Karpas-422 (cell line): ENCODE measurements at regions not wholly inside any gene's neighbourhood (a gene's known extent, or its start where the extent isn't known, plus 50 kb on each side); places are given as distances from the start of the nearest gene placed in this dataset.
"Not testable (repeated sequence)": the region's sequence is repeated elsewhere in the genome, so short reads cannot be mapped to it uniquely, and the experiment has no call there.

Experiments used
- DNase-seq: peaks from one replicate; pipeline ENCODE4 v3.0.0-alpha.2; 2015
- H2AFZ ChIP-seq: fragments of 200-600 bp; sonication (generic); 2 replicates; pipeline ENCODE4 v1.6.1; 2014; ENCODE audit warnings: antibody characterized with exemption, low read length, mixed read lengths
- H3K27ac ChIP-seq: fragments of 200-600 bp; sonication (generic); 2 replicates; pipeline ENCODE4 v1.5.1; 2014; ENCODE audit warnings: mild to moderate bottlenecking, low read length, moderate library complexity
- H3K27me3 ChIP-seq: fragments of 200-600 bp; sonication (generic); 2 replicates; pipeline ENCODE4 v1.6.1; 2014; ENCODE audit warnings: low read length, mixed read lengths
- H3K36me3 ChIP-seq: fragments of 200-600 bp; sonication (generic); 2 replicates; pipeline ENCODE4 v1.6.1; 2014; ENCODE audit warnings: low read length, mixed read lengths; ENCODE audit not compliant: insufficient read depth
- H3K4me1 ChIP-seq: fragments of 200-600 bp; sonication (generic); 2 replicates; pipeline ENCODE4 v1.6.1; 2014; ENCODE audit warnings: mild to moderate bottlenecking, low read length, mixed read lengths
- H3K4me2 ChIP-seq: fragments of 200-600 bp; sonication (generic); 2 replicates; pipeline ENCODE4 v1.6.1; 2014; ENCODE audit warnings: low read length, low read depth, mild to moderate bottlenecking; ENCODE audit not compliant: poor library complexity, severe bottlenecking
- H3K4me3 ChIP-seq: fragments of 200-600 bp; sonication (generic); 2 replicates; pipeline ENCODE4 v1.5.1; 2014; ENCODE audit warnings: mild to moderate bottlenecking, antibody characterized with exemption, low read length, mixed read lengths
- H3K79me2 ChIP-seq: fragments of 200-600 bp; sonication (generic); 2 replicates; pipeline ENCODE4 v1.6.1; 2014; ENCODE audit warnings: mild to moderate bottlenecking, low read length, mixed read lengths
- H3K9ac ChIP-seq: fragments of 200-600 bp; sonication (generic); 2 replicates; pipeline ENCODE4 v1.6.0; 2014; ENCODE audit warnings: low read length
- H3K9me2 ChIP-seq: fragments of 200-600 bp; sonication (generic), shearing (Covaris generic); replicated peaks from 2 replicates; pipeline ENCODE4 v1.6.0; 2014; ENCODE audit warnings: mild to moderate bottlenecking, low read length, moderate library complexity; ENCODE audit not compliant: insufficient read depth
- H3K9me3 ChIP-seq: fragments of 300-700, 200-600 bp; sonication (generic); 2 replicates; pipeline ENCODE4 v1.6.1; 2014; ENCODE audit warnings: low read length, mixed read lengths
- H4K20me1 ChIP-seq: fragments of 200-600 bp; sonication (generic); 2 replicates; pipeline ENCODE4 v1.6.1; 2014; ENCODE audit warnings: mild to moderate bottlenecking, antibody characterized with exemption, low read length, low read depth; ENCODE audit not compliant: insufficient read depth

DNA sequence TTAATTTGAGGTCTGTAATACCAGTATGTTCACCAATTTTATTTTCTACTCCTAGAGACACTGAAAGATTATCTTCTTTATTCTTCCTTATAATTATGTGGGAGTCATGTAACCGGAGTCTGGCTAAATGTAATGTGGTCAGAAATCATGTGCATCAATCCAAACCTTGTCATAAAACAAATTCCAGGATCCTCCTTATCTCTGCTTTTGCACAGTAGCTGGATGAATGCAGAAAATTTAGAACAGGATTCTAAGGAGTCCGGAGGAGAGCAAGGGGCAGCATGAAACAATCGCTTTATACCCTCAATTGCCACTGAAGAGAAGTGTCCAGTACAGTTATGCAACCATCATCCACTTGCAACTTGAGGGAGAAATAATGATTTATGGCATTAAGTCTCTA, 2674.7 kb upstream of the PCDH20 start:
- no peaks in the 10 kb centered on the region for H3K79me2 ChIP-seq
- DNase-seq: no peak
- no peaks in the 10 kb centered on the region for H4K20me1 ChIP-seq
- H3K9me2 ChIP-seq: no peaks in the 10 kb centered on the region
- no peaks in the 10 kb centered on the region for H3K4me1 ChIP-seq
- H2AFZ ChIP-seq: no peak overlapping the region
- no peak overlapping the region for H3K27ac ChIP-seq
- no peaks in the 10 kb centered on the region for H3K9me3 ChIP-seq
- no peak overlapping the region for H3K4me2 ChIP-seq
- H3K9ac ChIP-seq: no peak overlapping the region
- no peaks in the 10 kb centered on the region for H3K36me3 ChIP-seq
- no peak overlapping the region for H3K4me3 ChIP-seq
- H3K27me3 ChIP-seq: no peaks in the 10 kb centered on the region

DNA sequence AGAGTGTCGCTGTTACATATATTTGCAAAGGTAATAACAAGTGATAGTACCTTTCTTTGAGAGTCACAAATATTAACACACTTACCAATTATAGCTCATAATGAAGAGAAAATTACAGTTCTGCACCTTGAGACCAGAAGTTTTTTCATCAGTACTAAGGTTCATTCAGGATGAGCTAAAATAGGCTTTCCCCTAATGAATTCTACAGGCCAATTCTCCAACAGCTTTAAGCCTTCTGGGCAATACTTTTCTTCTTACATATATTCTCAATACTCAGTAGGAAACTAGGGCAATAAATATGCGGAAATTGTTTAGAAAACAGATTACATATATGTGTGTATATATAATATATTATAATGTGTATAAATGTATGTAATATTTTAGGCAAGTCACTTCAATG, 2672.8 kb upstream of the PCDH20 start:
- no peak overlapping the region for H3K27ac ChIP-seq
- H4K20me1 ChIP-seq: no peaks in the 10 kb centered on the region
- no peaks in the 10 kb centered on the region for H3K79me2 ChIP-seq
- no peak overlapping the region for H3K9ac ChIP-seq
- no peaks in the 10 kb centered on the region for H3K27me3 ChIP-seq
- DNase-seq: no peak
- H3K4me2 ChIP-seq: no peak overlapping the region
- no peak overlapping the region for H2AFZ ChIP-seq
- H3K4me1 ChIP-seq: no peaks in the 10 kb centered on the region
- no peaks in the 10 kb centered on the region for H3K36me3 ChIP-seq
- H3K4me3 ChIP-seq: no peak overlapping the region
- H3K9me2 ChIP-seq: no peaks in the 10 kb centered on the region
- H3K9me3 ChIP-seq: no peaks in the 10 kb centered on the region

DNA sequence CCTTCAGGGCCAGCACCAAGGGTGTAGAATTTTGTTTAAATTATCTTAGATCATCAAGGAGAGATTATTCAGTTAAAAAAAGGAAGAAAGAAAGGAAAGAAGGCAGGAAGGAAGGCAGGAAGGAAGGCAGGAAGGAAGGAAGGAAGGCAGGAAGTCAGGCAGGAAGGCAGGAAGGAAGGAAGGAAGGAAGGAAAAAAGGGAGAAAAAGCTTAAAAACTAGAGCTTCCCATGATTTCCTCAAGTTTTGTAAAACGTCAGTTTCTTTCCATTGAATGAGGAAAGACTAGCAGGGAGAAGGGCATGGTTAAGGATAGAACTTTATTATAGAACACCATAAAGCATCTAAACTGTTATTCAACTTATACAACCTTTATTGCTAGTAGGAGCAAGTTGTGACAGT, 2672.0 kb upstream of the PCDH20 start:
- Histone ChIP-seq H3K27ac (no peak overlapping the region), H3K9ac (no peak overlapping the region), H2AFZ (no peak overlapping the region), H3K27me3 (no peaks in the 10 kb centered on the region), H3K4me2 (no peak overlapping the region), H3K9me3 (no peaks in the 10 kb centered on the region), H3K36me3 (no peaks in the 10 kb centered on the region), H3K4me1 (no peaks in the 10 kb centered on the region), H3K9me2 (no peaks in the 10 kb centered on the region), H3K79me2 (no peaks in the 10 kb centered on the region), H3K4me3 (no peak overlapping the region), H4K20me1 (no peaks in the 10 kb centered on the region)
- no peak for DNase-seq

DNA sequence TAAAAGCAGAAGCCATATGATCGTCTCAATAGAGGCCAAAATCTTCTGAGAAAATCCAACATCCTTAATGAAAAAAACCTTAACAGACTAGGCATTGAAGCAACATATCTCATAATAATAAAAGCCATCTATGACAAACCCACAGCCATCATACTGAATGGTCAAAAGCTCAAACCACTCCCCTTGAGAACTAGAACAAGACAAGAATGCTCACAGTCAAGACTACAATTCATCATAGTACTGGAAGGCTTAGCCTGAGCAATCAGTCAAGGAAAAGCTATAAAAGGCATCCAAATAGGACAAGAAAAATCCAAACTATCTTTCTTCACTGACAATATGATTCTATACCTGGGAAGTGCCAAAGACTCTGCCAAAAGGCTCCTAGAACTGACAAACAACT, 2668.2 kb upstream of the PCDH20 start:
- H3K4me3 ChIP-seq: no peak overlapping the region
- H3K4me2 ChIP-seq: no peak overlapping the region
- H3K9ac ChIP-seq: no peak overlapping the region
- DNase-seq: no peak
- no peaks in the 10 kb centered on the region for H3K79me2 ChIP-seq
- H2AFZ ChIP-seq: no peak overlapping the region
- no peaks in the 10 kb centered on the region; the same call in 1 of the 2 replicates for H3K4me1 ChIP-seq
- no peaks in the 10 kb centered on the region for H3K27me3 ChIP-seq
- H3K9me2 ChIP-seq: no peaks in the 10 kb centered on the region
- H3K27ac ChIP-seq: no peak overlapping the region
- H3K9me3 ChIP-seq: no peaks in the 10 kb centered on the region
- H3K36me3 ChIP-seq: no peaks in the 10 kb centered on the region
- H4K20me1 ChIP-seq: no peaks in the 10 kb centered on the region

DNA sequence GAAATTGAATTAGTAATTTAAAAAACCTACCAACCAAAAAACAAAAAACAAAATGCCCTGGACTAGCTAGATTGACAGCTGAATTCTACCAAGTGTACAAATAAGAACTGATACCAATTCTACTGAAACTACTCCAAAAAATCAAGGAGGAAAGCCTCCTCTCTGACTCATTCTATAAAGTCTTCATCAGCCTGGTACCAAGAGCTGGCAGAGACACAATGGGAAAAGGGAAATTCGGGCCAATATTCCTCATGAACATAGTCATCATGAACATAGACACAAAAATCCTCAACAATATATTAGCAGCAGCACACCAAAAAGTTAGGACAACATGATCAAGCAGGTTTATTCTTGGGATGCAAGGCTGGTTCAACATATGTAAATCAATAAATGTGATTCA, 2667.7 kb upstream of the PCDH20 start:
- Histone ChIP-seq H3K4me3 (no peak overlapping the region), H4K20me1 (no peaks in the 10 kb centered on the region), H3K4me2 (no peak overlapping the region), H3K79me2 (no peaks in the 10 kb centered on the region), H3K36me3 (no peaks in the 10 kb centered on the region), H3K27ac (no peak overlapping the region), H3K9ac (no peak overlapping the region), H3K9me2 (no peaks in the 10 kb centered on the region), H3K9me3 (no peaks in the 10 kb centered on the region), H2AFZ (no peak overlapping the region), H3K4me1 (no peaks in the 10 kb centered on the region; the same call in 1 of the 2 replicates), H3K27me3 (no peaks in the 10 kb centered on the region)
- no peak for DNase-seq

DNA sequence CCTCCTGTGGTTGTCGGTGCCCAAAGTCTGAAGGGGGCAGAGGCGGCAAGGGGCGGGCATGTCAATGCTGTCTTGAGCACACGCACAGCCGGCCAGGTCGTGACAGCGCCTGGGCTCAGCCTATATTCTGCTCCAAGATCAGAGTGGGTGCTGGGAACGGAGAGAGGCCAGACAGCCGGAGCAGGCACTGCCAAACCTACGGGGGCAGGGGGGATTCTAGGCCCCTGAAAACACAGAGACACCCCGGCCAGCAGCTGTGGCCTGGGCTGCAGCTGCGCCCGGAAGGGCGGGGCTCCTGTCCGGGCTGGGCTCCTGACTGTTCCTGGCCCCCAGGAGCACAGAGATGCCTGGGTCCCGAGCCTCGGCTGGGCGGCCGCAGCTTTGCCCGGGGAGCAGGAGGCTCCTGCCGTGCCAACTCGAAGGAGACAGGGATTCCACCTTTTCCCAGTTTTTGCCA, 2662.9 kb upstream of the PCDH20 start:
- no peak overlapping the region for H2AFZ ChIP-seq
- H3K79me2 ChIP-seq: peaks cover 15% of the 10 kb centered on the region
- DNase-seq: no peak
- no peaks in the 10 kb centered on the region for H3K9me3 ChIP-seq
- no peaks in the 10 kb centered on the region for H3K36me3 ChIP-seq
- H4K20me1 ChIP-seq: no peaks in the 10 kb centered on the region
- H3K27me3 ChIP-seq: no peaks in the 10 kb centered on the region
- H3K4me2 ChIP-seq: no peak overlapping the region
- H3K4me1 ChIP-seq: peaks cover 7% of the 10 kb centered on the region
- H3K9ac ChIP-seq: no peak overlapping the region
- H3K4me3 ChIP-seq: no peak overlapping the region
- H3K9me2 ChIP-seq: no peaks in the 10 kb centered on the region
- H3K27ac ChIP-seq: no peak overlapping the region

DNA sequence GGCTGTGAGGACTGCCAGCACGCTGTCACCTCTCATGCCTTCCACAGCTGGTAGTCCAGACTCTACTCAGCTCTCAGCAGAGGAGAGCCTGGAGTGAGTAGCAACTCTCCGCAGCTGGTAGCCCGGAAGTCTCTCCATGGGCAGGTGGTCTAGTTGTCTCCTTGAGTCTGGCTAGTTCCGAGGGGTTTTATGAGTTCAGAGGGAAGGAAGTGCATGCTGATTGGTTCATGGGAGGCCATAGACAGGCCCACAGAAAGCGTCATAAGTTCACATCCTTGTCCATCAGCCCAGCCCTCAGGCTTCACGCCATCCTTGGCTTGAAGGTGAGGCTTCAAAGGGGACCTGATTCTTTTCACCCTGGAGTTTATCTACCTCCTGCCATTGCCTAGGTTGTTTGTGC, 2662.4 kb upstream of the PCDH20 start:
- no peak overlapping the region for H3K9ac ChIP-seq

DNA sequence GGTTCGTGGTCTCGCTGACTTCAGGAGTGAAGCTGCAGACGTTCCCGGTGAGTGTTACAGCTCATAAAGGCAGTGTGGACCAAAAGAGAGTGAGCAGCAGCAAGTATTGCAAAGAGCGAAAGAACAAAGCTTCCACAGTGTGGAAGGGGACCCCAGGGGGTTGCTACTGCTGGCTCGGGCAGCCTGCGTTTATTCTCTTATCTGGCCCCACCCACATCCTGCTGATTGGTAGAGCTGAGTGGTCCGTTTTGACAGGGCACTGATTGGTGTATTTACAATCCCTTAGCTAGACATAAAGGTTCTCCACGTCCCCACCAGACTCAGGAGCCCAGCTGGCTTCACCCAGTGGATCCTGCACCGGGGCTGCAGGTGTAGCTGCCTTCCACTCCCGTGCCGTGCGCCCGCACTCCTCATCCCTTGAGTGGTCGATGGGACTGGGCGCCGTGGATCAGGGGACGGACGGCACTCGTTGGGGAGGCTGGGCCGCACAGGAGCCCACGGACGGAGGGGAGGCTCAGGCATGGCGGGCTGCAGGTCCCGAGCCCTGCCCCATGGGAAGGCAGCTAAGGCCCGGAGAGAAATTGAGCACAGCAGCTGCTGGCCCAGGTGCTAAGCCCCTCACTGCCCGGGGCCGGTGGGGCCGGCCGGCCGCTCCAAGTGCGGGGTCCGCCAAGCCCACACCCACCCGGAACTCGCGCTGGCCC, 2661.6 kb upstream of the PCDH20 start:
- H3K27ac ChIP-seq, H3K4me3 ChIP-seq: not testable (repeated sequence)
- peak overlapping the region; percentile 50 for H3K4me2 ChIP-seq

More for the DNA sequence above, 2662.4 kb upstream of the PCDH20 start:
- no peaks in the 10 kb centered on the region for H3K9me3 ChIP-seq
- peaks cover 12% of the 10 kb centered on the region for H3K4me1 ChIP-seq
- no peaks in the 10 kb centered on the region for H3K36me3 ChIP-seq
- H4K20me1 ChIP-seq: no peaks in the 10 kb centered on the region
- peaks cover 20% of the 10 kb centered on the region for H3K79me2 ChIP-seq
- no peak overlapping the region for H2AFZ ChIP-seq
- DNase-seq: no peak
- H3K4me2 ChIP-seq: no peak overlapping the region
- H3K9me2 ChIP-seq: no peaks in the 10 kb centered on the region
- no peak overlapping the region for H3K4me3 ChIP-seq
- no peaks in the 10 kb centered on the region for H3K27me3 ChIP-seq
- H3K27ac ChIP-seq: no peak overlapping the region

More for the DNA sequence above, 2661.6 kb upstream of the PCDH20 start:
- not testable (repeated sequence) for H3K9me3 ChIP-seq, H3K36me3 ChIP-seq, DNase-seq, H4K20me1 ChIP-seq, H2AFZ ChIP-seq, H3K9ac ChIP-seq, H3K9me2 ChIP-seq, H3K27me3 ChIP-seq
- Histone ChIP-seq H3K4me1 (peaks cover 13% of the 10 kb centered on the region), H3K79me2 (peaks cover 25% of the 10 kb centered on the region)
